CD14-positive monocyte (primary cell): ENCODE measurements at regions not wholly inside any gene's neighbourhood (a gene's known extent, or its start where the extent isn't known, plus 50 kb on each side); places are given as distances from the start of the nearest gene placed in this dataset.

ENCODE experiments used
- DNase-seq, 3 donors: peaks; one replicate each; pipeline ENCODE4 v3.0.0-alpha.2; 2011 to 2022
- H2AFZ ChIP-seq: 2 replicates; pipeline ENCODE4 v1.6.0; 2012; ENCODE audit warnings: mild to moderate bottlenecking, low read depth, low read length, inconsistent platforms; ENCODE audit not compliant: insufficient read depth, poor library complexity, severe bottlenecking
- H3K27ac ChIP-seq, 2 donors: 1 replicate in 1 of 2; 2 replicates in 1 of 2; pipeline ENCODE4 v1.5.1; 2012 to 2013; ENCODE audit warnings: low read length in 2 of 2, control low read depth in 1 of 2, inconsistent platforms in 1 of 2, low read depth in 1 of 2, mild to moderate bottlenecking in 1 of 2
- H3K27me3 ChIP-seq, 2 donors: one replicate each; pipeline versions ENCODE4 v1.6.0 to v1.6.1; 2011 to 2013; ENCODE audit warnings: low read length in 2 of 2; ENCODE audit not compliant: control insufficient read depth in 2 of 2, insufficient read depth in 2 of 2
- H3K36me3 ChIP-seq, 2 donors: replicated peaks in 1 of 2; 1 replicate in 1 of 2; 2 replicates in 1 of 2; pipeline versions ENCODE4 v1.5.1 to v1.6.1; 2012 to 2013; ENCODE audit warnings: low read length in 2 of 2, control low read depth in 1 of 2, inconsistent platforms in 1 of 2, mild to moderate bottlenecking in 1 of 2; ENCODE audit not compliant: insufficient read depth in 2 of 2, control insufficient read depth in 1 of 2
- H3K4me1 ChIP-seq, 2 donors: 1 replicate in 1 of 2; 2 replicates in 1 of 2; pipeline versions ENCODE4 v1.5.1 to v1.6.1; 2012 to 2013; ENCODE audit warnings: low read length in 2 of 2, control low read depth in 1 of 2, inconsistent platforms in 1 of 2, mild to moderate bottlenecking in 1 of 2, moderate library complexity in 1 of 2; ENCODE audit not compliant: insufficient read depth in 2 of 2, control insufficient read depth in 1 of 2
- H3K4me2 ChIP-seq: replicated peaks from 2 replicates; pipeline ENCODE3; 2012; ENCODE audit warnings: low read length, moderate library complexity, mild to moderate bottlenecking; ENCODE audit not compliant: poor library complexity, severe bottlenecking; ENCODE audit errors: extremely low read depth
- H3K4me3 ChIP-seq, 3 experiments: fragments of 200-600 bp in 1 of 3; sonication (generic) in 1 of 3; replicated peaks in 1 of 3; 1 replicate in 2 of 3; 2 replicates in 1 of 3; pipeline ENCODE4 v1.5.1; 2011 to 2013; ENCODE audit warnings: low read length in 3 of 3, mild to moderate bottlenecking in 3 of 3, control low read depth in 2 of 3, low read depth in 2 of 3, inconsistent platforms in 1 of 3, moderate library complexity in 1 of 3
- H3K79me2 ChIP-seq: 2 replicates; pipeline ENCODE4 v1.6.0; 2012; ENCODE audit warnings: mild to moderate bottlenecking, control low read depth, inconsistent platforms, low read length, moderate library complexity; ENCODE audit not compliant: insufficient read depth
- H3K9ac ChIP-seq: 2 replicates; pipeline ENCODE4 v1.6.0; 2017; ENCODE audit warnings: low read length, mild to moderate bottlenecking; ENCODE audit not compliant: insufficient read depth, poor library complexity, severe bottlenecking
- H3K9me3 ChIP-seq, 2 donors: replicated peaks in 1 of 2; 1 replicate in 1 of 2; 2 replicates in 1 of 2; pipeline versions ENCODE4 v1.5.1 to v1.6.1; 2012 to 2013; ENCODE audit warnings: low read length in 2 of 2, control low read depth in 1 of 2; ENCODE audit not compliant: control insufficient read depth in 1 of 2, insufficient read depth in 1 of 2
- H4K20me1 ChIP-seq: 2 replicates; pipeline ENCODE4 v1.6.0; 2012; ENCODE audit warnings: mild to moderate bottlenecking, low read length, control low read depth, moderate library complexity; ENCODE audit not compliant: insufficient read depth
- H3K27ac Mint-ChIP-seq, 7 donors: one replicate each; pipeline ENCODE4 v1.8.0; 2020; ENCODE audit warnings: mild to moderate bottlenecking in 7 of 7, mixed read lengths in 7 of 7, moderate library complexity in 6 of 7, inconsistent platforms in 2 of 7
- H3K27me3 Mint-ChIP-seq, 3 donors: one replicate each; pipeline ENCODE4 v1.8.0; 2021 to 2022; ENCODE audit warnings: low read depth in 3 of 3, mild to moderate bottlenecking in 3 of 3, mixed read lengths in 3 of 3, moderate library complexity in 3 of 3, inconsistent platforms in 1 of 3
- H3K36me3 Mint-ChIP-seq, 2 donors: one replicate each; pipeline ENCODE4 v1.8.0; 2020; ENCODE audit warnings: mixed read lengths in 2 of 2, inconsistent platforms in 1 of 2, mild to moderate bottlenecking in 1 of 2
- H3K4me1 Mint-ChIP-seq: one replicate; pipeline ENCODE4 v1.8.0; 2020; ENCODE audit warnings: mild to moderate bottlenecking, mixed read lengths
- H3K4me3 Mint-ChIP-seq, 2 donors: one replicate each; pipeline ENCODE4 v1.8.0; 2020; ENCODE audit warnings: mild to moderate bottlenecking in 2 of 2, mixed read lengths in 2 of 2, moderate library complexity in 1 of 2
- H3K9me3 Mint-ChIP-seq, 7 donors: one replicate each; pipeline ENCODE4 v1.8.0; 2020 to 2022; ENCODE audit warnings: mixed read lengths in 7 of 7, mild to moderate bottlenecking in 6 of 7, moderate library complexity in 6 of 7, inconsistent platforms in 2 of 7
- WGBS: methylation state at CpG from one replicate; pipeline ENCODE4 v1.1.5; 2013; ENCODE audit warnings: missing lambda C conversion rate; ENCODE audit not compliant: insufficient coverage; 5-methylcytosine and 5-hydroxymethylcytosine counted together
- intact Hi-C, 2 donors: fragments of 100-400 bp; cut with micrococcal nuclease; formaldehyde crosslinking; loops; one replicate each; pipeline versions ENCODE4 v1.15.0 to v1.15.1; 2023
- TF ChIP-seq, protein P1 (sequence below): fragments of 200-600 bp; IDR thresholded peaks from one replicate; pipeline ENCODE4 v1.8.0; 2022; ENCODE audit warnings: antibody characterized with exemption, mild to moderate bottlenecking

DNA sequence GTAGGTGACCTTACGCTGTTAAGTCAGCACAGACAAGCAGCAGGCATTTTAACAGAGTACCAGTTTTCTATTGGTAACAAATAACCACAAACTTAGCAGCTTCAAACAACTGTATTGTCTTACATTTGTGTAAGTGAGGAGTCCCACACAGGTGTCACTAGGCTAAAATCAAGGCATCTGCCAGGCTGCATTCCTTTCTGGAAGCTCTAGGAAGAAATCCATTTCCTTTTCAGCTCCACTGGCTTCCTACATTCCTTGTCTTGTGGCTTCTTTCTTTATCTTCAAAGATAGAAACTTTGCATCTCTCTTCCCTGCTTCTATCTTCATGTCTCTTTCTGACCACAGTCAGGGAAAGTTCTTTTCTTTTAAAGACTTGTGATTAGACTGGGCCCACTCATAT, 139.9 kb downstream of the TMEM144 start:
- no peaks in the 10 kb centered on the region for H3K36me3 ChIP-seq
- no peaks in the 10 kb centered on the region for H3K9me3 ChIP-seq
- H4K20me1 ChIP-seq = no peaks in the 10 kb centered on the region
- no peak overlapping the region for H3K27ac ChIP-seq
- no peaks in the 10 kb centered on the region for H3K27me3 ChIP-seq
- no peak overlapping the region for H3K4me2 ChIP-seq
- no peak overlapping the region for H3K27ac Mint-ChIP-seq
- DNase-seq = no peak
- intact Hi-C loops = no loop called here
- peaks cover 0 to 3% (median 2%) of the 10 kb centered on the region in 7 donors for H3K9me3 Mint-ChIP-seq
- H3K27me3 Mint-ChIP-seq = peaks cover 0 to 2% (median 2%) of the 10 kb centered on the region in 3 donors
- TF ChIP-seq, protein P1, sequence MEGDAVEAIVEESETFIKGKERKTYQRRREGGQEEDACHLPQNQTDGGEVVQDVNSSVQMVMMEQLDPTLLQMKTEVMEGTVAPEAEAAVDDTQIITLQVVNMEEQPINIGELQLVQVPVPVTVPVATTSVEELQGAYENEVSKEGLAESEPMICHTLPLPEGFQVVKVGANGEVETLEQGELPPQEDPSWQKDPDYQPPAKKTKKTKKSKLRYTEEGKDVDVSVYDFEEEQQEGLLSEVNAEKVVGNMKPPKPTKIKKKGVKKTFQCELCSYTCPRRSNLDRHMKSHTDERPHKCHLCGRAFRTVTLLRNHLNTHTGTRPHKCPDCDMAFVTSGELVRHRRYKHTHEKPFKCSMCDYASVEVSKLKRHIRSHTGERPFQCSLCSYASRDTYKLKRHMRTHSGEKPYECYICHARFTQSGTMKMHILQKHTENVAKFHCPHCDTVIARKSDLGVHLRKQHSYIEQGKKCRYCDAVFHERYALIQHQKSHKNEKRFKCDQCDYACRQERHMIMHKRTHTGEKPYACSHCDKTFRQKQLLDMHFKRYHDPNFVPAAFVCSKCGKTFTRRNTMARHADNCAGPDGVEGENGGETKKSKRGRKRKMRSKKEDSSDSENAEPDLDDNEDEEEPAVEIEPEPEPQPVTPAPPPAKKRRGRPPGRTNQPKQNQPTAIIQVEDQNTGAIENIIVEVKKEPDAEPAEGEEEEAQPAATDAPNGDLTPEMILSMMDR = no peak
- no CpG with 5 or more reads among the region's 1 CpG for WGBS
- no peak overlapping the region for H3K4me3 Mint-ChIP-seq
- H3K4me1 ChIP-seq = no peaks in the 10 kb centered on the region
- H3K79me2 ChIP-seq = no peaks in the 10 kb centered on the region
- no peak overlapping the region for H3K4me3 ChIP-seq
- H3K36me3 Mint-ChIP-seq = no peaks in the 10 kb centered on the region
- no peak overlapping the region for H3K9ac ChIP-seq
- H2AFZ ChIP-seq = no peak overlapping the region
- no peaks in the 10 kb centered on the region for H3K4me1 Mint-ChIP-seq

DNA sequence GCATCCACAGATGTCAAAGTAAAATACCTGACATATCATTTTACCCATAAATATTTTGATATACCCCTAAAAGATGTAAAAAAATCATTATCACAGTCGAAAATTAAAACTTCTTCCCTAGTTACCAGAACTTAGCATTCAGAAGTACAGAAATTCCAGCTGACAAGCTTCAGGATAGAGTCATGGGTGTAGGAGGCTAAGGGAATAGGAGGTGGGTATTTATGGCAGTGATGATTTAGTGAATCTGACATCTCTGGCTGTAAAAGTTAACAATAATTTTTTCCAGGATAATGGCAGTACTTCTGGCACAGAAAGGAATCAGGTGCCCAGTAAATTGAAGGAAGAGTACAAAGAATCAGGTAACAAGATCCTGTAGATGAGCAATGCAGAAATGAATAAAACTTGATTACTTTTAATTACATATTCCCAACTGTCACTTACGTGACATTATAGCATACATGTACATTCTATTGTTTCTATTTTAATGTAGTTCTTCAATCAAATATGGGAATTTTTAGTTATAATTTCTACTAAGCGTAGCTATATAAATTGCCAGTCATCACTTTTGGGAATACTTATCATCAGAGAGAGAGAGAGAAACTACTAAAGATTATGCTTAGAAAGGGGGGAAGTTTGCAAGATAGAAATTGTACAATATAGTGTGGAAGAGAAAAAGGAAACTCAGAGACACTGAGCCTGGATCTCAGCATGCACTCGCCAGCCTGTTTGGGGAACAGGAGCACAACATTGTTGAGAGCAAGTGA, 143.4 kb downstream of the TMEM144 start:
- H3K4me1 Mint-ChIP-seq = no peaks in the 10 kb centered on the region
- no peak overlapping the region for H3K4me2 ChIP-seq
- WGBS = no CpG with 5 or more reads among the region's 4 CpGs
- no peak overlapping the region for H3K27ac ChIP-seq
- H3K9me3 ChIP-seq = no peaks in the 10 kb centered on the region
- H3K4me3 Mint-ChIP-seq = no peak overlapping the region
- peaks cover 0 to 10% (median 3%) of the 10 kb centered on the region in 7 donors for H3K9me3 Mint-ChIP-seq
- intact Hi-C loops = no loop called here
- no peak overlapping the region for H2AFZ ChIP-seq
- peak overlapping the region in 1 of 7 donors; percentile 54 for H3K27ac Mint-ChIP-seq
- H3K27me3 ChIP-seq = no peaks in the 10 kb centered on the region
- H3K27me3 Mint-ChIP-seq = no peaks in the 10 kb centered on the region
- no peaks in the 10 kb centered on the region for H4K20me1 ChIP-seq
- no peak overlapping the region for H3K9ac ChIP-seq
- TF ChIP-seq, protein P1 = no peak
- no peaks in the 10 kb centered on the region for H3K36me3 ChIP-seq
- no peak for DNase-seq
- H3K4me1 ChIP-seq = no peaks in the 10 kb centered on the region
- H3K36me3 Mint-ChIP-seq = no peaks in the 10 kb centered on the region
- no peak overlapping the region for H3K4me3 ChIP-seq
- no peaks in the 10 kb centered on the region for H3K79me2 ChIP-seq
